ENCODE measurements at regions not wholly inside any gene's neighbourhood (a gene's known extent, or its start where the extent isn't known, plus 50 kb on each side); places are given as distances from the start of the nearest gene placed in this dataset.

GRCh38 chr4:188619456-188620149, 480.4 kb downstream of the TRIML1 start:
- ChIA-PET CTCF (no interaction called here), POLR2A (no interaction called here)
- DNase-seq (ENCODE audit: low read depth, low spot score): no peak
- BruUV-seq (replicated peaks): no TSS peak
- intact Hi-C loops (cut with micrococcal nuclease; ENCODE audit: unreplicated experiment): no loop called here
- no peaks in the 10 kb centered on the region for H3K4me1 ChIP-seq (ENCODE audit: control insufficient read depth, insufficient read depth, low read length)
- H3K27me3 ChIP-seq (ENCODE audit: control insufficient read depth, insufficient read depth, low read length): no peaks in the 10 kb centered on the region
- in situ Hi-C loops (cut with HindIII; ENCODE audit: low pct_unique_long_range_greater_than_20kb, low sequenced_read_pairs): no loop called here
- no peak overlapping the region for H3K27ac ChIP-seq (ENCODE audit: low read length)
- no peak overlapping the region for H3K4me3 ChIP-seq (ENCODE audit: low read depth in 2 of 2, low read length in 2 of 2)
- H3K9me3 ChIP-seq (ENCODE audit: control insufficient read depth, insufficient read depth, low read depth, low read length): no peaks in the 10 kb centered on the region
- H3K36me3 ChIP-seq (ENCODE audit: control insufficient read depth, insufficient read depth, low read length): no peaks in the 10 kb centered on the region
- ATAC-seq: no peak
- TF ChIP-seq POLR2AphosphoS5 (IDR thresholded peaks at IDR 0.05; ENCODE audit: low read depth, low read length) (no peak), SIN3A (IDR thresholded peaks at IDR 0.05; ENCODE audit: borderline replicate concordance, insufficient read depth, low read depth, low read length) (no peak), TCF7L2 (IDR thresholded peaks at IDR 0.05; ENCODE audit: low read depth, low read length) (no peak)
- TF ChIP-seq, protein P1, sequence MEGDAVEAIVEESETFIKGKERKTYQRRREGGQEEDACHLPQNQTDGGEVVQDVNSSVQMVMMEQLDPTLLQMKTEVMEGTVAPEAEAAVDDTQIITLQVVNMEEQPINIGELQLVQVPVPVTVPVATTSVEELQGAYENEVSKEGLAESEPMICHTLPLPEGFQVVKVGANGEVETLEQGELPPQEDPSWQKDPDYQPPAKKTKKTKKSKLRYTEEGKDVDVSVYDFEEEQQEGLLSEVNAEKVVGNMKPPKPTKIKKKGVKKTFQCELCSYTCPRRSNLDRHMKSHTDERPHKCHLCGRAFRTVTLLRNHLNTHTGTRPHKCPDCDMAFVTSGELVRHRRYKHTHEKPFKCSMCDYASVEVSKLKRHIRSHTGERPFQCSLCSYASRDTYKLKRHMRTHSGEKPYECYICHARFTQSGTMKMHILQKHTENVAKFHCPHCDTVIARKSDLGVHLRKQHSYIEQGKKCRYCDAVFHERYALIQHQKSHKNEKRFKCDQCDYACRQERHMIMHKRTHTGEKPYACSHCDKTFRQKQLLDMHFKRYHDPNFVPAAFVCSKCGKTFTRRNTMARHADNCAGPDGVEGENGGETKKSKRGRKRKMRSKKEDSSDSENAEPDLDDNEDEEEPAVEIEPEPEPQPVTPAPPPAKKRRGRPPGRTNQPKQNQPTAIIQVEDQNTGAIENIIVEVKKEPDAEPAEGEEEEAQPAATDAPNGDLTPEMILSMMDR (IDR thresholded peaks at IDR 0.05): no peak
- TF ChIP-seq, protein P2, sequence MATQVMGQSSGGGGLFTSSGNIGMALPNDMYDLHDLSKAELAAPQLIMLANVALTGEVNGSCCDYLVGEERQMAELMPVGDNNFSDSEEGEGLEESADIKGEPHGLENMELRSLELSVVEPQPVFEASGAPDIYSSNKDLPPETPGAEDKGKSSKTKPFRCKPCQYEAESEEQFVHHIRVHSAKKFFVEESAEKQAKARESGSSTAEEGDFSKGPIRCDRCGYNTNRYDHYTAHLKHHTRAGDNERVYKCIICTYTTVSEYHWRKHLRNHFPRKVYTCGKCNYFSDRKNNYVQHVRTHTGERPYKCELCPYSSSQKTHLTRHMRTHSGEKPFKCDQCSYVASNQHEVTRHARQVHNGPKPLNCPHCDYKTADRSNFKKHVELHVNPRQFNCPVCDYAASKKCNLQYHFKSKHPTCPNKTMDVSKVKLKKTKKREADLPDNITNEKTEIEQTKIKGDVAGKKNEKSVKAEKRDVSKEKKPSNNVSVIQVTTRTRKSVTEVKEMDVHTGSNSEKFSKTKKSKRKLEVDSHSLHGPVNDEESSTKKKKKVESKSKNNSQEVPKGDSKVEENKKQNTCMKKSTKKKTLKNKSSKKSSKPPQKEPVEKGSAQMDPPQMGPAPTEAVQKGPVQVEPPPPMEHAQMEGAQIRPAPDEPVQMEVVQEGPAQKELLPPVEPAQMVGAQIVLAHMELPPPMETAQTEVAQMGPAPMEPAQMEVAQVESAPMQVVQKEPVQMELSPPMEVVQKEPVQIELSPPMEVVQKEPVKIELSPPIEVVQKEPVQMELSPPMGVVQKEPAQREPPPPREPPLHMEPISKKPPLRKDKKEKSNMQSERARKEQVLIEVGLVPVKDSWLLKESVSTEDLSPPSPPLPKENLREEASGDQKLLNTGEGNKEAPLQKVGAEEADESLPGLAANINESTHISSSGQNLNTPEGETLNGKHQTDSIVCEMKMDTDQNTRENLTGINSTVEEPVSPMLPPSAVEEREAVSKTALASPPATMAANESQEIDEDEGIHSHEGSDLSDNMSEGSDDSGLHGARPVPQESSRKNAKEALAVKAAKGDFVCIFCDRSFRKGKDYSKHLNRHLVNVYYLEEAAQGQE (IDR thresholded peaks at IDR 0.05; ENCODE audit: insufficient read depth in 1 of 2, low read depth in 2 of 2, low read length in 1 of 2): no peak

- Histone ChIP-seq H3K27me3 (ENCODE audit: control insufficient read depth, insufficient read depth, low read length) (no peaks in the 10 kb centered on the region), H3K4me1 (ENCODE audit: control insufficient read depth, insufficient read depth, low read length) (no peaks in the 10 kb centered on the region), H3K4me3 (ENCODE audit: low read depth in 2 of 2, low read length in 2 of 2) (no peak overlapping the region), H3K27ac (ENCODE audit: low read length) (no peak overlapping the region), H3K9me3 (ENCODE audit: control insufficient read depth, insufficient read depth, low read depth, low read length) (no peaks in the 10 kb centered on the region), H3K36me3 (ENCODE audit: control insufficient read depth, insufficient read depth, low read length) (no peaks in the 10 kb centered on the region)
- no peak for ATAC-seq
- in situ Hi-C loops (cut with HindIII; ENCODE audit: low pct_unique_long_range_greater_than_20kb, low sequenced_read_pairs): no loop called here
- POLR2A ChIA-PET: no interaction called here
- no TSS peak for BruUV-seq (replicated peaks)
- DNase-seq (ENCODE audit: low read depth, low spot score): no peak
- intact Hi-C loops (cut with micrococcal nuclease; ENCODE audit: unreplicated experiment): no loop called here
- CTCF ChIA-PET: no interaction called here
- TF ChIP-seq SIN3A (IDR thresholded peaks at IDR 0.05; ENCODE audit: borderline replicate concordance, insufficient read depth, low read depth, low read length) (no peak), TCF7L2 (IDR thresholded peaks at IDR 0.05; ENCODE audit: low read depth, low read length) (no peak), POLR2AphosphoS5 (IDR thresholded peaks at IDR 0.05; ENCODE audit: low read depth, low read length) (no peak)
- TF ChIP-seq, protein P1 (IDR thresholded peaks at IDR 0.05): no peak
- TF ChIP-seq, protein P2 (IDR thresholded peaks at IDR 0.05; ENCODE audit: insufficient read depth in 1 of 2, low read depth in 2 of 2, low read length in 1 of 2): no peak
Observed at GRCh38 chr4:188620608-188621007, 481.4 kb downstream of the TRIML1 start.
